Stimulated activated CD8-positive, alpha-beta memory T cell treated with anti-CD3 and anti-CD28 coated beads, Interleukin-7, amount 100 ng/mL, for 4 hours (primary cell): ENCODE measurements at regions not wholly inside any gene's neighbourhood (a gene's known extent, or its start where the extent isn't known, plus 50 kb on each side); places are given as distances from the start of the nearest gene placed in this dataset.
"Not testable (repeated sequence)": the region's sequence is repeated elsewhere in the genome, so short reads cannot be mapped to it uniquely, and the experiment has no call there.

Experiments used
- DNase-seq, 2 donors: peaks; one replicate each; pipeline ENCODE4 v3.0.0-alpha.2; 2020; ENCODE audit warnings: low read depth in 2 of 2

- DNase-seq: no peak
Observed at GRCh38 chr7:16933296-16934279, 51.8 kb upstream of the AGR3 start.

DNA sequence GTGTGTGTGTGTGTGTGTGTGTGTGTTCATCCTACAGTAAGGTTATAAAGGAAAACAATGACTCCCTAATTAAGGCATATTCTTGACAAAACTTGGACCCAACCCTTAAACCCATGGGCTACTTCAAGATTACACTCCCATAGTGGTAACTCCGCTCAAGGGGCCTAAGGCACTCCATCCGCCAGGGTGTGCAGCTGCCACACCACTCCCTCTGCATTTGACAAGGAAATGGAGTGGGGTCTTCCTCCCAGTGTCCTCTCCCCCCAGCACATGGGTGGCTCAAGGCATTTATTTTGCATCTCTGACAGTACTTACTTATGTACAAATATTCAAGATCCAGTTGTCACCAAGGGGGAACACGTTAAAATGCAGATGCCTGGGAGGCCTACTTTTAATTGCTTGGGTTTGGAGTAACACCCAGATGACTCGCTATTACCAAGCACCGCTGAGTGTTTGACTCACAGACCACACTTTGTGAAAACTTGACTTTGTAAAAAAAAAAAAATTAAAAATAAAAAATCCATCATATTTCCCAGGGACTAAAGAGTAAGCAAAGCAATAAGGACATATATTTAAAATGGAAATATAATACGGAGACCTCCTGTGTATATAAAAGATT, 53.0 kb upstream of the AGR3 start:
- no peak for DNase-seq

- DNase-seq: no peak
Observed at GRCh38 chr7:16935341-16935735, 53.6 kb upstream of the AGR3 start.

DNA sequence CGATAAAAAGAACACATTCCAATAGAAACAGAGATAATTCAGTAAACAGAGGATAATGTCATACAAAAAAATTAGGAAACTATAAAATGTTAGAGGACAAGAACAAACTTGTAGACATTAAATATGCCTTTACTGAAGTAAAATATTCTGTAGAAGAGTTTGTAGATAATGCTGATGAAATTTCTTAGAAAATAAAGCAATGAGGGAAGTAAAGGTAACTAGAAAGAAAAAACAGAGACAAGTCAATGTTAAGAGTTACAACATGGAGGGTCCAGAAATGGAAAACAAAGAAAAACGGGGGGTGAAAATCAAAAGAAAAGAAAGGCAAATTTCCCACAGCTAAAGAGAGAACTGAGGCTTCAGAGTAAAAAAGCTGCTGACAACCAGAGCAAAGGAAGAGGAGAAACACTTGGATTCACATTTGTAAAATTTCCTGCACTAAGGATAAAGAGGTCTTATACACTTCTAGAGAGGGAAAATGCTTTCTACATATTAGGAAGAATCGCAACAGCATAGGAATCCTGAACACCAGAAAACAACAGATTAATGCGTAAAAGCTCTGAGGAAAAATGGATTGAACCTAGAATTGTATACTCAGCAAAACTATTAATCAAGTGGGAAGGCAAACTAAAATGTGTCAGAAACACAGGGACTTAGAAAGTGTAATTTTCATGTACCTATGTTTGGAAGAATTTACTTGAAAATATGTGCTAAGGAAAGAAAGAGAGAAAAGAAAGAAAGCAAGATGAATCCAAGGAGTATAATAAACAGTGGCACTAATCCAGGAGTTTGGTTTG, 55.0 kb upstream of the AGR3 start:
- DNase-seq: no peak

DNA sequence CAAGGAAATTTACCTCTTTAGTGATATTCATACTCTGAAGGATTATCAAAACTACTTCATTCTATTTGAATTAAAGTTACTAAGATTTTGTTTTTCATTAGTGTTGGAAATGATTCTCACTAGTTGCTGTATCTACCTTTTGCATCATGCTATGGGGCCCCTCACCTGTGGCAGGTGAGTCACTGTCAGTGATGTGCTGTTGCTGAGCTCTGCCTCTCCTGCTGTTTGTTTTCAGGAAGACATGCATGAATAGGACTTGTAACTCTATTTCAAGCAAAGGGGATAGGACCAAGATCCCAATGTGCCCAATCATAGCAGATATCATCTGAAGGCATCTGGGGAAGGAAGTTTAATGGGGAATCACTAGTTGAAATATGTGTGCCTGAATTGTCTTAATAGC, 57.4 kb upstream of the AGR3 start:
- DNase-seq: no peak

- no peak for DNase-seq
Observed at GRCh38 chr7:16940776-16941175, 59.0 kb upstream of the AGR3 start.

DNA sequence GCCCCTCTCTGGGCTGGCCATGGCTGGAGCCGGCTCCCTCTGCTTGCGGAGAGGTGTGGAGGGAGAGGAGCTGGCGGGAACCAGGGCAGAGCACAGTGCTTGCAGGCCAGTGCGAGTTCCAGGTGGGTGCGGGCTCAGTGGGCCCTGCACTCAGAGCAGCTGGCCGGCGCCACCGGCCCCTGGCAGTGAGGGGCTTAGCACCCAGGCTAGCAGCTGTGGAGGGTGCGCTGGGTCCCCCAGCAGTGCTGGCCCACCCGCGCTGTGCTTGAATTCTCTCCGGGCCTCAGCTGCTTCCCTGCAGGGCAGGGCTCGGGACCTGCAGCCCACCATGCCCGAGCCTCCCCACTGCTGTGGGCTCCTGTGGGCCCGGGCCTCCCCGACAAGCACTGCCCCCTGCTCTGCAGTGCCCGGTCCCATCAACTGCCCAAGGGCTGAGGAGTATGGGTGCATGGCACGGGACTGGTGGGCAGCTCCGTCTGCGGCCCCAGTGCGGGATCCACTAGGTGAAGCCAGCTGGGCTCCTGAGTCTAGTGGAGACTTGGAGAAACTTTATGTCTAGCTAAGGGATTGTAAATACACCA, 61.2 kb upstream of the AGR3 start:
- DNase-seq: no peak

DNA sequence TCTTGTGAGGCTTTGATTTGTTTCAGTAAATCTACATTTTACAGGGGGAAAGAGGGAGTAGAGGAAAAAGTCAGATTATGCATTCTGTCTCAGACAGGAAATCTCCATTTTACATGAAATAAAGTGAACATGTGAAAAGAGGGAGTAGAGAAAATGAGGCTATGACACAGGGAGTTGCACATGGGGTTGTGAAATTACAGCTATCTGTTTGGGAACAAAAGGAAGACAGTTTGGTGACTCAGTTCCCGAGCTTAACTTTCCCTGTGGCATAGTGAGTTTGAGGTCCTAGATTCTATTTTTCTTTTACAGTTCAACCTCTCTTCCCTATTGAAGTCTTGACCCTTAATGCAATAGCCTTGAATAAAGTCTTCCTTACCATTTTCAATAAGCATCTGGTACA, 63.2 kb upstream of the AGR3 start:
- DNase-seq: no peak

DNA sequence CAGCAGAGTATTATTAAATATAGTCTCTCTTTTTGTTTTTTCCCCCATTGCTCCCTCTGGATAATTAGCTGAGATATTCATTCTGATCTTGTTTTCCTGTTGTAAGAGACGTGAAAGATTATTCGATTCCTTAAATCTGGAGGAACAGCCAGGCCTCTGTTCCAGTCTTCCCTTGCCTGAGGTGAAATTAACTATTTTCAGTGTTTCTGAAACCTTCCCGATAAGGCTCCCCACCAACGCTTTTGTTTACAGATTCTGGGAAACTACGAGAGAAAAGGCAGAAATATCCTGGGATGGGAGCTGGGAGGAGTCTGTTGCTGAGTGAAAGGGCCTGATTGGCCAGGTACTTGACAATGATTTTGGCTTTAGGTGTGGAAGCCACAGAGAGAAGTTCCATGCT, 63.6 kb upstream of the AGR3 start:
- DNase-seq: no peak

DNA sequence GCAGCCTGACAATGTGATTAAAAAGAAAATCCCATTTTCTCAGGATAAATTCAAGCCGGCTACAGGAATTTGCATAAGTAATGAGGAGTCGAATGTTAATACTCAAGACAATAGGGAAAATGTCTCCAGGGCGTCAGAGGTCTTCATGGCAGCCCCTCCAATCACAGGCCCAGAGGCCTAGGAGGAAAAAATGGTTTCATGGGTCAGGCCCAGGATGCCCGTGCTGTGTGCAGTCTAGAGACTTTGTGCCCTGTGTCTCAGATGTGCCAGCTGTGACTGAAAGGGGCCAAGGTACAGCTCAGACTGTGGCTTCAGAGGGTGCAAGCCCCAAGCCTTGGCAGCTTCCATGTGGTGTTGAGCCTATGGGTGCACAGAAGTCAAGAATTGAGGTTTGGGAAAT, 66.3 kb upstream of the AGR3 start:
- DNase-seq: not testable (repeated sequence)

GRCh38 chr7:16951483-16952080, 69.8 kb upstream of the AGR3 start:
- no peak for DNase-seq

- no peak for DNase-seq
Observed at GRCh38 chr7:16954321-16954720, 72.5 kb upstream of the AGR3 start.

DNA sequence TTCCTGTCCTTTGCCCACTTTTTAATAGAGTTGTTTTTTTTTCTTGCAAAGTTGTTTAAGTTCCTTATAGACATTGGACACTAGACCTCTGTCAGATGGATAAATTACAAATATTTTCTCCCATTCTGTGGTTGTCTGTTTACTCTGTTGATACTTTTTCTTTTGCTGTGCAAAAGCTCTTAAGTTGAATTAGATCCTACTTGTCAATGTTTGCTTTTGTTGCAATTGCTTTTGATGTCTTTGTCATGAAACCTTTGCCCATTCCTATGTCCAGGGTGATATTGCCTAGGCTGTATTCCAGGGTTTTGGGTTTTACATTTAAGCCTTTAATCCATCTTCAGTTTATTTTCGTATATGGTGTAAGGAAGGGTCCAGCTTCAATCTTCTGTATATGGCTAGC, 76.9 kb upstream of the AGR3 start:
- no peak for DNase-seq

- no peak for DNase-seq
Observed at GRCh38 chr7:16960337-16960965, 78.7 kb upstream of the AGR3 start.

DNA sequence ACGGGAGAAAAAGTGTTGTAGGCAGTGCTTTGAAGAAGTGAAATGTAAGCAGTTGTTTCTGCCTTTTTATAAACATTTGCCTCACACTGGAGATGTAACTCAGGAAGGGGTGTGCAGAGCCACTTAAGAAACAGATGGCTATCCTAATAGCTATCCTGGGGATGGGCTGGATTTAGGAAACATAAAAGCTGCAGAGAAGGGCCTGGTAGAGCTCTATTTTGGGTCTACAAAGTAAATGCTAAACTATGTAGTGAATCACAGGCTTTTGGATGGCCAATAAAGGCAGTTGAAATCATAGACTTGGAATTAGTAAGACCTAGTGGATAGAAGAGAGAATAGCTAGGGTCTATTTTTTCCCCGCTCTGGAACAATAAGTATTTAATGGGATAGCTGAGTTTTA, 79.9 kb upstream of the AGR3 start:
- no peak for DNase-seq

DNA sequence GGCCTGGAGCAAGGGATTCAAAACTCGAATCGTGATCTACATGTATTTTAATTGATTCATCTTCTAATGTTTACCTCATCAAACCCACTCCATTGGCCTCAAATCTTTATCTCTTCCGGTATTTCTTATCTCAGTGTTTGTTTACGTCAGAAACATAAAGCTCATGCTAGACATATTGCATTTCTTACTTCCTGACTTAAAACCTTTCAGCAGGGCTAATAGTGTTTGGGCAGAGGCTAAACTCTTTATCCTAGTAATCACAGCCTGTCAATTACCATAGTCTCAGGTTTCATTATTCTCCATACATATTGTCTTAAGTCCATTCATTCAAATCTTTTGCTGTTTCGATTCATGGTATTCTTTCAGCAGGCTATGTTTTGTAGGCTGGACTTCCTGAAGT, 81.3 kb upstream of the AGR3 start:
- no peak for DNase-seq

DNA sequence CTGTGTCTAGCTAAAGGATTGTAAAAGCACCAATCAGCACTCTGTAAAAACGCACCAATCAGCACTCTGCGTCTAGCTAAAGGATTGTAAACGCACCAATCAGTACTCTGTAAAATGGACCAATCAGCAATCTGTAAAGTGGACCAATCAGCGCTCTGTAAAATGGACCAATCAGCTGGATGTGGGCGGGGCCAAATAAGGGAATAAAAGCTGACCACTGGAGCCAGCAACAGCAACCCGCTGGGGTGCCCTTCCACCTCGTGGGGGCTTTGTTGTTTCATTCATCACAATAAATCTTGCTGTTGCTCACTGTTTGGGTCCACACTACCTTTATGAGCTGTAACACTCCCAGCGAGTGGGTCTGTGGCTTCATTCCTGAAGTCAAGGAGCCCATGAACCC, 83.9 kb upstream of the AGR3 start:
- not testable (repeated sequence) for DNase-seq

DNA sequence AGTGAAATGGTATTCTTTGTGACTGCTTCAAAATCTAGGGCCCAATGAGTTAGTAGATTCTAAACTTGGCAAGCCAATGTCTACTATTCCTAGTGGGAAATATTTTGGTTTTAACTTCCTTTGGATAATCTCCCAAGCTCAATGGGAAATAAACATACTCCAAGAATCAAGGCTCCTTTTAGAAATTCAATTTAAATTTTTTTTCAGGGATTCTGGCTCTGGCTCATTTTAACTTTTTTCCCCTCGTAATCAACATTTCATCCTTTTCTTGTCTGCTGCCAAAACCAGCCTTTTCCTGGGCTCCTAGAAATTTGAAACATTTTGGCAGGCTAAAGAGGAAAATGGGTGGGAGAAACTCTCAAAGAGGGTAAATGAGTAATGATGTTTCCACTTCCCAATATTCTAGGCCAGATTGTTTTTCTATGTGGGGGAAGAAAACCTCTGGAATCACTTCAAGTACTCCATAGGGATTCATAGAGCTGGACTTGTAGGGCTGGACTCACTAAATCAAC, 85.6 kb upstream of the AGR3 start:
- no peak for DNase-seq

- no peak for DNase-seq
Observed at GRCh38 chr7:16970732-16971482, 89.1 kb upstream of the AGR3 start.

DNA sequence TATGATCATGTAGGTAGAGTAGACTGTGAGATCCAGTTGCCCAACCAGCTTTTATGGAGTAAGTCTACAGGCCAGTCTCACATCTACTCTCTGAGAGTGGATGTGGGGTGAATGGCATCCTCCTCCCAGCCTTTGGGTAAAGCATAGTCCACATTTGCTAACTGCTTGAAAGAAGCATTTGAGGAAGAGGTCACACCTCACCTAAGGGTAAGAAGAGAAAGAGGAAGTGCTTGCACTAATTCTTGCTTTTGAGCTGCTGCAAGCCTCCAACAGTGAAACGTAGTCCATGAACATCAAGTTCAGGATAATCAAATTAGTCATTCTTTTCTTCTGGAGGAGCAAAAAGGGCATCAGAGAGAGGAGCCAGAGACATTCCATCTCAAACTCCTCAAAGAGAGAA, 93.9 kb upstream of the AGR3 start:
- no peak for DNase-seq
